ENCODE measurements at regions not wholly inside any gene's neighbourhood (a gene's known extent, or its start where the extent isn't known, plus 50 kb on each side); places are given as distances from the start of the nearest gene placed in this dataset.
"Not testable (repeated sequence)": the region's sequence is repeated elsewhere in the genome, so short reads cannot be mapped to it uniquely, and the experiment has no call there.

DNA sequence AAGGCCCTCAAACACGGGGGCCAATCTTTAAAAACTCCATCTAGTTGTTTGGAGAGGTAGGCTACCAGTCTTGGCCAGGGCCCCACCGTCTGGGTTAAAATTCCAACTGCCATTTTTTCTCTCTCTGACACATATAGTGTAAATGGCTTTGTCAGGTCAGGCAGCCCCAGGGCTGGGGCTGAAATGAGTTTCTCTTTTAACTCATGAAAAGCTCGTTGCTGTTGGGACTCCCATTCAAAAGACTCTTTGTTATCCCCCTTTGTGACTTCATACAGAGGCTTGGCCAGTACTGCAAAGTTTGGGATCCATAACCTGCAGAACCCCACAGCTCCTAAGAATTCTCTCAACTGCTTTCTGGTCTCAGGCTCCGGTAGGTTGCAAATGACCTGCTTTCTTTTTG lies 99.4 kb upstream of the SLC1A4 start:
- H3K9me1 ChIP-seq (ENCODE audit: insufficient read depth, low read length), result no peaks in the 10 kb centered on the region
- H3K4me2 ChIP-seq (ENCODE audit: low read depth, low read length), result no peak overlapping the region
- ATAC-seq (ENCODE audit: low read depth) (no peak), DNase-seq (no peak)
- intact Hi-C loops (cut with micrococcal nuclease) (loop anchor here (5.0 kb wide), 2 partner anchors 558 to 1198 kb away; no protein-coding TSS in a partner anchor), dilution Hi-C loops (cut with HindIII; ENCODE audit: low sequenced_read_pairs, unreplicated experiment) (no loop called here), in situ Hi-C loops (cut with MboI; ENCODE audit: low sequenced_read_pairs) (loop anchor here (25.0 kb wide), 1 partner anchor 853 kb away; no protein-coding TSS in a partner anchor)
- H4K8ac ChIP-seq (ENCODE audit: low read depth in 2 of 2, low read length in 2 of 2), result no peak overlapping the region
- H3K9me3 ChIP-seq (ENCODE audit: control insufficient read depth, insufficient read depth, low read length), result peaks cover 12% of the 10 kb centered on the region
- POLR2A ChIA-PET (ENCODE audit: unreplicated experiment), result no interaction called here
- no peak overlapping the region for H2AK9ac ChIP-seq (replicated peaks; ENCODE audit: low read depth, low read length, poor library complexity)
- H2BK120ac ChIP-seq (ENCODE audit: low read depth, low read length), result no peak overlapping the region
- H3K4me3 ChIP-seq (ENCODE audit: insufficient read depth, low read depth, low read length), result no peak overlapping the region
- H3K4ac ChIP-seq (ENCODE audit: low read depth, low read length), result no peak overlapping the region
- H4K91ac ChIP-seq (ENCODE audit: insufficient read depth, low read depth, low read length), result no peak overlapping the region
- BruUV-seq (replicated peaks), result no TSS peak
- no peak overlapping the region for H2BK20ac ChIP-seq (ENCODE audit: low read depth, low read length)
- CTCF ChIA-PET, result no interaction called here
- no peak overlapping the region for H2AFZ ChIP-seq (replicated peaks; ENCODE audit: low read length, poor library complexity)
- no peak overlapping the region for H3K18ac ChIP-seq (ENCODE audit: low read depth, low read length)
- H3K36me3 ChIP-seq (ENCODE audit: control insufficient read depth, insufficient read depth, low read length), result no peaks in the 10 kb centered on the region
- H3K27me3 ChIP-seq (ENCODE audit: control insufficient read depth, insufficient read depth, low read length), result peaks cover 19% of the 10 kb centered on the region
- H4K5ac ChIP-seq (ENCODE audit: low read depth, low read length), result no peak overlapping the region
- no peaks in the 10 kb centered on the region for H3K4me1 ChIP-seq (ENCODE audit: control insufficient read depth, insufficient read depth, low read length)
- H4K20me1 ChIP-seq (ENCODE audit: insufficient read depth, low read length), result no peaks in the 10 kb centered on the region
- H2AK5ac ChIP-seq (ENCODE audit: low read depth, low read length), result no peak overlapping the region
- no peak overlapping the region for H3K56ac ChIP-seq (ENCODE audit: extremely low read depth, insufficient read depth, low read length)
- H2BK15ac ChIP-seq (ENCODE audit: low read depth, low read length), result no peak overlapping the region
- H3K79me1 ChIP-seq (ENCODE audit: low read depth in 1 of 2, low read length in 2 of 2), result no peaks in the 10 kb centered on the region
- H3K9ac ChIP-seq (ENCODE audit: low read depth, low read length), result no peak overlapping the region
- WGBS, 2 experiments (ENCODE audit: extremely low coverage in 2 of 2, insufficient read length in 1 of 2), result 58% methylated on average over 2 of the region's 4 CpGs; no CpG with 5 or more reads in 1 of the 2 experiments
- H3K23ac ChIP-seq (ENCODE audit: low read depth, low read length), result no peak overlapping the region
- no peak overlapping the region for H2BK5ac ChIP-seq (ENCODE audit: low read depth, low read length, poor library complexity, severe bottlenecking)
- H3K14ac ChIP-seq (replicated peaks; ENCODE audit: low read depth, low read length), result no peak overlapping the region
- TF ChIP-seq FOS (IDR thresholded peaks at IDR 0.05; ENCODE audit: low read depth, low read length), result no peak
- TF ChIP-seq ELK1 (IDR thresholded peaks at IDR 0.05; ENCODE audit: borderline replicate concordance, low read depth, low read length), result no peak
- no peak for TF ChIP-seq MAZ (IDR thresholded peaks at IDR 0.05; ENCODE audit: borderline replicate concordance, low read depth, low read length)
- no peak for TF ChIP-seq MAFK (IDR thresholded peaks at IDR 0.05; ENCODE audit: low read depth, low read length)
- no peak for TF ChIP-seq RCOR1 (IDR thresholded peaks at IDR 0.05; ENCODE audit: insufficient replicate concordance, low read length)
- H3K27ac ChIP-seq (ENCODE audit: insufficient read depth, low read length), result no peak overlapping the region

GRCh38 chr2:64896572-64896971 lies 92.6 kb upstream of the SLC1A4 start:
- H3K4me2 ChIP-seq (ENCODE audit: low read depth, low read length); H4K5ac ChIP-seq (ENCODE audit: low read depth, low read length); H4K91ac ChIP-seq (ENCODE audit: insufficient read depth, low read depth, low read length); H3K9ac ChIP-seq (ENCODE audit: low read depth, low read length); H4K8ac ChIP-seq (ENCODE audit: low read depth in 2 of 2, low read length in 2 of 2); H2BK15ac ChIP-seq (ENCODE audit: low read depth, low read length); BruUV-seq (replicated peaks); H2BK120ac ChIP-seq (ENCODE audit: low read depth, low read length); H3K9me3 ChIP-seq (ENCODE audit: control insufficient read depth, insufficient read depth, low read length); H3K4ac ChIP-seq (ENCODE audit: low read depth, low read length); H3K36me3 ChIP-seq (ENCODE audit: control insufficient read depth, insufficient read depth, low read length); dilution Hi-C loops (cut with HindIII; ENCODE audit: low sequenced_read_pairs, unreplicated experiment); CTCF ChIA-PET; H3K27me3 ChIP-seq (ENCODE audit: control insufficient read depth, insufficient read depth, low read length); H2BK5ac ChIP-seq (ENCODE audit: low read depth, low read length, poor library complexity, severe bottlenecking); H3K18ac ChIP-seq (ENCODE audit: low read depth, low read length); H2BK20ac ChIP-seq (ENCODE audit: low read depth, low read length); H3K4me3 ChIP-seq (ENCODE audit: insufficient read depth, low read depth, low read length); ATAC-seq (ENCODE audit: low read depth); H3K27ac ChIP-seq (ENCODE audit: insufficient read depth, low read length); H3K4me1 ChIP-seq (ENCODE audit: control insufficient read depth, insufficient read depth, low read length); POLR2A ChIA-PET (ENCODE audit: unreplicated experiment); H2AK9ac ChIP-seq (replicated peaks; ENCODE audit: low read depth, low read length, poor library complexity); H2AFZ ChIP-seq (replicated peaks; ENCODE audit: low read length, poor library complexity); H3K79me1 ChIP-seq (ENCODE audit: low read depth in 1 of 2, low read length in 2 of 2); H3K14ac ChIP-seq (replicated peaks; ENCODE audit: low read depth, low read length); H3K23ac ChIP-seq (ENCODE audit: low read depth, low read length); intact Hi-C loops (cut with micrococcal nuclease); DNase-seq; H3K9me1 ChIP-seq (ENCODE audit: insufficient read depth, low read length); H2AK5ac ChIP-seq (ENCODE audit: low read depth, low read length); H4K20me1 ChIP-seq (ENCODE audit: insufficient read depth, low read length); H3K56ac ChIP-seq (ENCODE audit: extremely low read depth, insufficient read depth, low read length): not testable (repeated sequence)
- WGBS, 2 experiments (ENCODE audit: extremely low coverage in 2 of 2, insufficient read length in 1 of 2), result no CpG with 5 or more reads among the region's 3 CpGs
- in situ Hi-C loops (cut with MboI; ENCODE audit: low sequenced_read_pairs), result loop anchor here (25.0 kb wide), 1 partner anchor 859 kb away; no protein-coding TSS in a partner anchor

Measured in IMR-90 (cell line).